ENCODE measurements at regions not wholly inside any gene's neighbourhood (a gene's known extent, or its start where the extent isn't known, plus 50 kb on each side); places are given as distances from the start of the nearest gene placed in this dataset.

DNA sequence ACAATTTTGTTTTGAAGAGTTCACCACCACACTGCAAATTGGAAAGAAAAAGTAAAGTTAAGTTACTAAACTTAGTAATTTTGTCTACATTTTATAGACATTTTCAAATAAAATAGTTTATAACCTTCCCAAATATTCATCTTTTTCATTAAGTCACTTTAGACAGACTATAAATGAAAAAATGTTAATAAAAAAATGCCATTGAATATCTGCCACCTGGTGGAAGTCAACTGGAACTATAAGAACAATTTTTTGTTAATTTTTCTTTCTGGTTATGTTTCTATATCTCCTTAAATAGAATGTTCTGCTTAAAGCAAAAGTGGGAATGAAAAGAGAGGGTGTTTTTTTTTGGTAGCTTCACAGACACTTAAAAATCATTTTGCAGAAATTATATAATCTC, 534.4 kb upstream of the PCDH10 start:
- TF ChIP-seq, protein P1, sequence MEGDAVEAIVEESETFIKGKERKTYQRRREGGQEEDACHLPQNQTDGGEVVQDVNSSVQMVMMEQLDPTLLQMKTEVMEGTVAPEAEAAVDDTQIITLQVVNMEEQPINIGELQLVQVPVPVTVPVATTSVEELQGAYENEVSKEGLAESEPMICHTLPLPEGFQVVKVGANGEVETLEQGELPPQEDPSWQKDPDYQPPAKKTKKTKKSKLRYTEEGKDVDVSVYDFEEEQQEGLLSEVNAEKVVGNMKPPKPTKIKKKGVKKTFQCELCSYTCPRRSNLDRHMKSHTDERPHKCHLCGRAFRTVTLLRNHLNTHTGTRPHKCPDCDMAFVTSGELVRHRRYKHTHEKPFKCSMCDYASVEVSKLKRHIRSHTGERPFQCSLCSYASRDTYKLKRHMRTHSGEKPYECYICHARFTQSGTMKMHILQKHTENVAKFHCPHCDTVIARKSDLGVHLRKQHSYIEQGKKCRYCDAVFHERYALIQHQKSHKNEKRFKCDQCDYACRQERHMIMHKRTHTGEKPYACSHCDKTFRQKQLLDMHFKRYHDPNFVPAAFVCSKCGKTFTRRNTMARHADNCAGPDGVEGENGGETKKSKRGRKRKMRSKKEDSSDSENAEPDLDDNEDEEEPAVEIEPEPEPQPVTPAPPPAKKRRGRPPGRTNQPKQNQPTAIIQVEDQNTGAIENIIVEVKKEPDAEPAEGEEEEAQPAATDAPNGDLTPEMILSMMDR (IDR thresholded peaks at IDR 0.05; ENCODE audit: low read depth, low read length) = no peak
- TF ChIP-seq POLR2A (IDR thresholded peaks at IDR 0.05; ENCODE audit: extremely low read depth, insufficient read length) = no peak
- no peak for TF ChIP-seq MAX (IDR thresholded peaks at IDR 0.05; ENCODE audit: low read depth, low read length)
